ENCODE measurements at regions not wholly inside any gene's neighbourhood (a gene's known extent, or its start where the extent isn't known, plus 50 kb on each side); places are given as distances from the start of the nearest gene placed in this dataset.

DNA sequence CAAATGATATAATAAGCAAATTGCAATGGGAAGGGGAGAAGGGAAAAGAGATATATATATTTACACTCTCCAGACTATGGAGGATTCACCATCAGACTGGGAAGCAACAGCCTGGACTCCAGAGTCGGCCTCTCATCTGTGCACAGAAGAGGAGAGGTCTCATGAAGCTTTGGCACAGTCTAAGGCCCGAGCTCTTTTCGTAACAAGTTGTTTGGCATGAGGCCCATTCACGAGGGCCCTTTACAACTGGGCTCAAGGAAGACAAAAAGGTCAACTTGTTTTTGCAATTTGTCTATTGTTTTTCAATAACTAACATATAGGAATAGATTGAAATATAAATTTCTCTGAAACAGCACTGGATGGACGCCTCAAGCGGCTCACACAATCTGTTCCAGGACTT lies 66.7 kb upstream of the AJAP1 start:
- DNase-seq (ENCODE audit: low read depth, low spot score), result no peak

DNA sequence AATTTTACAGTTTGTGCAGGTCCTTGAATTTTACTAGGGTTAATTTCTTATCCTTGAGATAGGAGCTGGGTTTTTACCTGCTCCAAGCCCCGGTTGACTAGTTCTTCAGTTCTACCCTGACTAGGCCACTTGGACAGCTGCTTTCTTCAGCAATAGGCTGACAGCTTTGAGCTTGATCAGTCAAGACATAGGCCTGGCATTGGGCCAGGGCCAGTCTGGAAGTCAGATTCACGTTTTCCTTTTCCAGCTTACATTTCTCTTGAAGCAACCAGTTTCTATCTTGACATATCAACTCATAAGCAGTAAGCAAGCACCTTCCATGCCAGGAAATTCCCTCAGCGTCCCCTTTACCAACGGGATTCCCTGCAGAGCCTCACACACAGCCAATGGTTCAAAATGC lies 63.7 kb upstream of the AJAP1 start:
- no peak overlapping the region for H3K4me3 ChIP-seq (ENCODE audit: low read length)
- no peak for DNase-seq (ENCODE audit: low read depth, low spot score)

More for the DNA sequence above, 66.7 kb upstream of the AJAP1 start:
- H3K4me3 ChIP-seq (ENCODE audit: low read length), result no peak overlapping the region

DNA sequence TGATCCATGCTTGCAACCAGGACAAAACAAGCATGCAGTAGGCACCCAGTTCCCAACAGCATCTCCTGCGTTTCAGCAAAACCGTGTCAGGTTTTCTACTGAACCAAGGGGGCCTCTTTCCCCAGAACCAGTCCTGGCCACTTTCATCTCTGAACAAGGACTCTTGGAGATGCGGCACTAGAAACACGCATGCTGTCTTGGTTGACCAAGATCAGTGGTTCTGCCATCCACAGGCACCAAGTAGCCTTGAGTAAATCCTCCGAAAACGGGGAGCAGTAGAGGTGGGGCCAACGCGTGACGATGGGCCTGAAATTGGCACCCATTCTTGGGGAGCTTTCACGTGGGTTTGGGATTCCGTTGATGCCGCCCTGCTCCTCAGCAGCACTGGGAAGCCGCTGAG lies 62.5 kb upstream of the AJAP1 start:
- H3K4me3 ChIP-seq (ENCODE audit: low read length), result no peak overlapping the region
- no peak for DNase-seq (ENCODE audit: low read depth, low spot score)

DNA sequence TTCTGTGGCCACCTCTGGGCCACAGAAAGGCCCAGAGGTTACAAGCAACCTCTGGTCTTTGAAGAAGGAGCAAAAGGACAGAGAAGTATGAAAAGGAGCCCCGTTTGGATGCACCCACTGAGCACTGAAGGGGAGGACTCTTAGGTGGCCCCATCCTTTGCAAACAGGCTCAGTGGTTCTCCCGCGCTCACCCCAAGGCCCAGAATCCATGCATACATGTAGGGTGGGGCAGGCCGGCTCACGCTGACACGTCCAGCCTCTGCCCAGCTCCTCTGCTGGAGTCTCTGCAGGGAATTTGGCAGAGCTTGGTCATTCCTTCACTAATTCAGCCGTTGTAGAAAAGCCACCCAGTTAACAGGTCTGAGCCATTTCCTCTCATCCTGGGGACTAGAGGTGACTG lies 61.3 kb upstream of the AJAP1 start:
- H3K4me3 ChIP-seq (ENCODE audit: low read length), result no peak overlapping the region
- no peak for DNase-seq (ENCODE audit: low read depth, low spot score)

DNA sequence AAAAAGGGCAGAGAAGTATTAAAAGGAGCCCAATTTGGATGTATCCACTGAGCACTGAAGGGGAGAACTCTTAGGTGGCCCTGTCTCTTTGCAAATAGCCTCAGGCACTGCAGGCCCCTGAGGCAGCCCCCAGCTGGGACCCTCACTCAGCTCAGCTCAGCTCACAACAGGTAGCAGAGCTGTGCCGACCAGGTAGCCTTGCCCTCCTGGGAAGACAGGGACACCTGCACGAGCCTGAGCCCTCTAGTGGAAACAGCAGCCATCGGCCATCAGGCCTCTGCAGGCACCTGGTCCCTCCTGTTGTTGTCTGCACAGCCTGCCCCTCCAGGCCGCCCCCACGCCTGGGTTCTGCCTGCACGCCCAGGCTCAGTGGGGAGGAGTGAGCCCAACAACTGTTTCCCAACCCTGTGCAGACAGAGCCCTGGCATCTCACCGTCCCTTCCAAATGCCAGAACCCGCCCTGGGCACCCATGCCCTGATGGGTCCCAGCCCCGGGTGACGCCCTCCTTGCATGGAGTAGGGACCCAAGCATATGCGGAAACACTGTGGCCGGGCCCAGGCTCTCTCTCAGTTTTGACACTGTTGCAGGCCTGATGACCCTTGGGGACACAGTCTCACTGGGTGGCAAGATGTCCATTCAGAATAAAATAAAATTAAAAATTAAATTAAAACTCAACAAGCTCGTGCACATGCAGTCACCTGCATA lies 60.0 kb upstream of the AJAP1 start:
- no peak for DNase-seq (ENCODE audit: low read depth, low spot score)
- H3K4me3 ChIP-seq (ENCODE audit: low read length), result no peak overlapping the region

DNA sequence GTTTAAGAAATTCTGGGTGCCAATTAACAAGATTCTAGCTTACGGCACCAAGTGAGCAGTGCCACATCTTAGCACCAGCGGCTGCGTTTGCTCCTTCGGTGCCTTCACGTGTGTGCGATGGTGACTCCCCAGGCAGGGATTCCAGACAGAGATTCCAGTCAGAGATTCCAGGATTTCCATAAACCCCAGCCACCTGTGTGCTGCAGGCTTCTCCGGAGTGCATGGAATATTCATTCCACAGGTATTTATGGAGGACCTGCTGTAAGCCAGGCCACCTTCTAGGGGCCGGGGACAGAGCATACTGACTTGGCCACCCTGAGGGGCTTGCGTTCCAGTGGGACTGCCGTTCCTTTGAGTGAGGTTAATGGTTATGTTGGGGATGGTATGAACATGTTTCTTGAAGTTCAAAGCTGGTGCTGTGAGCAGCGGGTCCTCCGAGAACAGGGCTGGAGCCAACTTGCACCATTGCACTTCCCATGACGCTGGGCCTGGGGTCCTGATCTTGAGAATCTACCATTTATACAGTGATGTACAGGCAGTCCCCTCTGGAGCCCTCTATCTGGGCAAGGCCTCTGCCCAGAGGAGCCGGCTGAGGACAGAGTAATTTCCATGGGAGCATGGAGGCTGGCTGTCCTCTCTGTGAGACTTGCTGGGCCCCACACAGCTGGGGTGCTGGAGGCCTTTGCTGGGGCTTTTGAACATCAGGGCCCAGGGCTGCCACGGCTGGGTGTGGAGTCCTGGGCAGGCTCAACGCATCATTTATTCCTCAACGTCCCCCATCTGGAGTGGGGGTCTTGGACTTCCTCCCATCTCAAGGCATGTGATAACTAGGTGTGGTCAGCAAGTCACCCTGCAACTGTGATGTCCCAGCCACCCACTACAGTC lies 58.8 kb upstream of the AJAP1 start:
- no peak for DNase-seq (ENCODE audit: low read depth, low spot score)
- no peak overlapping the region for H3K4me3 ChIP-seq (ENCODE audit: low read length)

DNA sequence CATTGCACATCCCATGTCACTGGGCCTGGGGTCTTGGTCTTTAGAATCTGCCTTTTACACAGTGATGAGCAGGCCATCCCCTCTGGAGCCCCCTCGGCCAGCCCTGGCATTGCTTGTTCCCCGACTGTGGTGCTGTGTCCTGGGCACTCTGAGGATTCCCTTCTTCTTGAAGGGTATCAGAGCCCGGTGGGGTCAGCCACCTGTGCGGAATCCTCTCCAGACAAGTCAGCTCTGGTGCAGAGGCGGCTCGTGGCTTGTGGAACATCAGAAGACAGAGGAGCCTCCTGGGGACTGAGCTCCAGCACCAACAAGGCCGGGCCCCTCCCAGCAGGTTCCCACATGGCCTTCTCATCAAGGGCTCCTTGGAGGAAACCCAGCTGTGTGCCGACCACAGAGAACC lies 57.9 kb upstream of the AJAP1 start:
- H3K4me3 ChIP-seq (ENCODE audit: low read length), result no peak overlapping the region
- DNase-seq (ENCODE audit: low read depth, low spot score), result no peak

DNA sequence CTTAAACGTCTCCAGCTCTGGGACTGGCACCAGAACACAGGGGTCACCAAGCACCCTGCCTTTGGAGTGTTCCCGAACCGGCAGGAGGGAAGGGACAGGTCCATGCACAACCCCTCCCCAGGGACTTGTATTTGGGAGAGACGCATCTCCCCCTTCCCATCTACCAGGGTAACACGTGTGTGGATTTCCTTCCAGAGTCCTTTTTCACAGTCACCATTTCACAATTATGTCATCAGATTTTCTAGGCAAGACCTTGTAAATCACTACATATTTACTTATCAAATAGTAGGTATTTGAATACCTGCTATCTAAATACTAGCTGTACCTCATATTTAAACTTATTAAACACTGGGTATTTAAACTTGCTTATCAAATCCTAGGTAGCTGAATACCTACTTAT lies 57.4 kb upstream of the AJAP1 start:
- no peak overlapping the region for H3K4me3 ChIP-seq (ENCODE audit: low read length)
- DNase-seq (ENCODE audit: low read depth, low spot score), result no peak

DNA sequence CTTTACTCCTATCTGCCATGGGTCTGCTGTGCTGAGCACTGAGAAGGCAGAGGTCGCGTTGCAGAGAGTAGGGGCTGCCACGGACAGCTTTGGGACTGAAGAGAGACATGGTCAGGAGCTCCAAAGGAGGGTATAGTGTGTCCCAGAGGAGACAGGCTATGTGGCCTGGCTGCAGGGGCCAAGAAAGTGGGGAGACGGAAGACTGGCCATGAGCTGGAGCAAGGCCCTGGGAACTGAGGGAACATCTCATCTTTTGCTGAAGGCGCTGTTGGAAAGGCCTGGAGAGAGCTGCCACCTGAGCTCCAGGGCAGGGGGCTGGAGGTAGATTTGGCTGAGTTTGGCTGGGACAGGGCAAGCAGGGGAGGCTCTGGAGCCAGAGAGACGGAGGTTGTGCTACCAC lies 55.8 kb upstream of the AJAP1 start:
- no peak overlapping the region for H3K4me3 ChIP-seq (ENCODE audit: low read length)
- DNase-seq (ENCODE audit: low read depth, low spot score), result no peak

DNA sequence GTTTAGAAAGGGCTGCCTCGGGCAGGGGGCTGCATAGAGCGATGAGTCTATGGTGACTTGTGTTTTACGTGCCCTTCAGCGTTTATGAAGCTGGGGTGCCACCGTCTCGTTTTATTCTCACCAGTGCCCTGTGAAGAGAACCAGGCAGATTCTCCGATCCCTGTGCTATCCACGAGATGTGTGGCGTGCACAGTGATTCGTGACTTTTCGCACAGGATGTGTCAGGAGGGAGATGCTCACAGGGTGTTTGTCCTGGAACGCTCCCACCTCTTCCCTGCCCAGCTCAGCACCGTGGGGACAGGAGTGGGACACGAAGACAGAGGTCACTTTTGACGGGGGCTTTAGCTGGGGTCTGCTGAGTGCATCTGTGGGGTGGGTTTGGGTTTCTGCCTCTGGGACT lies 54.9 kb upstream of the AJAP1 start:
- DNase-seq (ENCODE audit: low read depth, low spot score), result no peak

DNA sequence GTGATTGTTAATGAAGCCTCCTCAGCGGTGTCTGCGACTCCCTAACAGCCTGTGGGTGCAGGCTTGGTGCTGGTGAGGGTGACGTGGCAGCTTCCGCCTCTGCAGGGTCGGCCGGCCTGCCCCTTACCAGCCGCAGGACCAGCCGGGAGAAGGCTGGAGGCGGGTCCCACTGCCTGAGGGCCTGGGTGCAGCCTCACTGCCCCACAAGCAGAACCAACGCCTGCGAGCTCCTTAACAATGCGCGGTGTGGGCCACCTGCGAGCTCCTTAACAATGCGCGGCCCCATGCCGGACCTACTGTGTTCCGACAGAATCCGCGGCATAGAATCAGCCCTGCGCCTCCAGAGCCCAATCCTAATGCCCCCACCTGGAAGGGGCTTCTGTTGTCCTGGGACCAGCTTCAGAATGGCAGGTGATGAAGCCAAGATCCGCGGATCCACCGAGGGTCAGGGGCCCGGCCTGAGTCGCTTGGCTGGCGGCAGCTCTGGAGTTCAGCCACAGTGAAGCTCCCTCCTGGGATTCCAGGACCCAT lies 54.4 kb upstream of the AJAP1 start:
- no peak overlapping the region for H3K4me3 ChIP-seq (ENCODE audit: low read length)
- no peak for DNase-seq (ENCODE audit: low read depth, low spot score)

More for the DNA sequence above, 54.9 kb upstream of the AJAP1 start:
- no peak overlapping the region for H3K4me3 ChIP-seq (ENCODE audit: low read length)

DNA sequence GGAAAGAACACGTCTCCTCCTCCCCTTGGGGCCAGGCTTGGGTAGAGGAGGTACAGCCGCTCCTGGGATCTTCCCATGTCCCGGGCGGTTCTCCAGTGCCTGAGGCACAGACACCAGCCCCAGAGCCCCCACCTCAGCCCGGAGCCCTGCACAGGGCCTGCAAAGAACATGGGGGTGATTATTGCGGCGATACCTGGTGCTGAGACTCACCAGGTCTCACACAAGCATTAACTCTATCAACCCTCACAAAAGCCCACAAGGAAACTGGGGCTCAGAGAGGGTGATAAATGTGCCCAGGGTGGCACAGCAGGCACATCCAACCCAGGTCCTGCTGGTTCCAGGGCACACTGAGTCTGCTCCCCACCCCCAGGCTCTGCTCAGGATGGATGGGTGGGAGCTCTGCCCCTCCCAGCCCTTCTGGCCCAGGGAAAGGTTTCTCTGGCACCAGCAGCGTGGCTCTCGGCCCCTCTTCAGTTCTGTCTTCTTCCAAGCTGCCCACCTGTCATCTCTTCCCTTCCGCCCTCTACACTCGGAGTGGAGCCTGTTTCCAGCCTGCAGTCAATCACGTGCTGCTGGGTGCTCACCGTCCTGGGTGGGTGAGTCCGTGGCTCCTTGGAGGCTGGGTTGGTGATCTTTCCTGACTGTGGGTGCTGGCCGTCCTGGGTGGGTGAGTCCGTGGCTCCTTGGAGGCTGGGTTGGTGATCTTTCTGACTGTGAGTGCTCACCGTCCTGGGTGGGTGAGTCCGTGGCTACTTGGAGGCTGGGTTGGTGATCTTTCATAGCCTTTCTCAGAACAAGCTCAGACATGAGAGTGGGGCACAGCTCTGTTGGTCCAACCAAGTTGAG lies 53.6 kb upstream of the AJAP1 start:
- DNase-seq (ENCODE audit: low read depth, low spot score), result no peak
- no peak overlapping the region for H3K4me3 ChIP-seq (ENCODE audit: low read length)

DNA sequence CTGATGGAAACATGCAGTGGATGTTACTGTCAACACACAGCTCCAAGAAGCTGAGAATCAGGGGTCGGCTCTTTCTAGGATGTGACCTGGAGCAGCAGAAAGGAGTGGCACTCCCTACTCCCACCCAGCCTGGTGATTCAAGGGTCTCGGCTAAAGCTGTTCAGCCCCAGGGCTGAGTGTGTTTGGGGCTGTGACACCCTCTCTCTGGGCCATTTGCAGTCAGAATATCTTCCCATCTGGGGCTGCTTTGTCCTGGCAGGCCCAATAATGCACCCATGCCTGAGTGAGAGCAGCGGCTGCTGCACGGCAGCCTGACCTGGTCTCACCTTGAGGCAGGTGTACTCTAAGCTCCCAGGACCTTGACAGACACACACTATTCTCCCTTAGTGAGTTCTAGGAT lies 52.5 kb upstream of the AJAP1 start:
- H3K4me3 ChIP-seq (ENCODE audit: low read length), result no peak overlapping the region
- no peak for DNase-seq (ENCODE audit: low read depth, low spot score)

DNA sequence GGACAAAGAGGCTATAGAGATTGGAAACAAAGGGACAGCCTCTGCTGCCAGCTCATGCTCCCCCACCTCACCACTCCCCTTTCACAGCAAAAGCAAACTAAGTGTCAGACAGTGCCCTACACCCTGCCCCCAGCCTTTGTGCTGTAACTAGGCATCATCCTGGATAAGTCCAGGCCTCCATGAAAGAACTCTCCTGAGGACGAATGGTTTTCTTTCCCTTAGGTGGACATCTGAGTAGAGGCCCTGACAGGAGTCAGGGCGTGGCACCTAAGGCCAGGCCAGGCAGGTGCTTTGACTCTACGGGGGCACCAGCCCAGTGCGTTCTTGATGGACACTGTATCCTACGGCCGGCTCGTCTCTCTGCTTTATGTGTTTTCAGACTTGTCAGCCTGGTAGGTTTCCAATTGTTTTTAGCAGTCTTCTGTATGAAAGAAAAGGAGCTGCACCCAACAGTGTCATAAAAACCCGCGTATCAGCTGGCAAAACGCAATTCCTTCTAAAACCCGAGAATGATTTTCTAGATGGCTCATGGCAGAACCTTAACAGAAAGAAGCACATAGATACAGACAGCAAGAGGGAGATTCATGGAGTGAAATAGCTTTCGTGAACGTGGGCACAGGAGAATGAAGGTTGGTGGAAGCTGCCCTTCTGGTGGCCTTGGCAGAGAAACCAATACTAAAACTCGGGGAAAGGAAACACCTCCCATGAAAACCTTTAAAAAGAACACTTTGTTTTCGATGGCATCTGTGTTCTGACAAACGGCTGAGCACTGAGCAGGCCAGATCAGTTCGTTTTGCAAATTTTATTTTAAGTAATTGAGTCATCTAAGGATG lies 51.7 kb upstream of the AJAP1 start:
- H3K4me3 ChIP-seq (ENCODE audit: low read length), result no peak overlapping the region
- DNase-seq (ENCODE audit: low read depth, low spot score), result no peak

DNA sequence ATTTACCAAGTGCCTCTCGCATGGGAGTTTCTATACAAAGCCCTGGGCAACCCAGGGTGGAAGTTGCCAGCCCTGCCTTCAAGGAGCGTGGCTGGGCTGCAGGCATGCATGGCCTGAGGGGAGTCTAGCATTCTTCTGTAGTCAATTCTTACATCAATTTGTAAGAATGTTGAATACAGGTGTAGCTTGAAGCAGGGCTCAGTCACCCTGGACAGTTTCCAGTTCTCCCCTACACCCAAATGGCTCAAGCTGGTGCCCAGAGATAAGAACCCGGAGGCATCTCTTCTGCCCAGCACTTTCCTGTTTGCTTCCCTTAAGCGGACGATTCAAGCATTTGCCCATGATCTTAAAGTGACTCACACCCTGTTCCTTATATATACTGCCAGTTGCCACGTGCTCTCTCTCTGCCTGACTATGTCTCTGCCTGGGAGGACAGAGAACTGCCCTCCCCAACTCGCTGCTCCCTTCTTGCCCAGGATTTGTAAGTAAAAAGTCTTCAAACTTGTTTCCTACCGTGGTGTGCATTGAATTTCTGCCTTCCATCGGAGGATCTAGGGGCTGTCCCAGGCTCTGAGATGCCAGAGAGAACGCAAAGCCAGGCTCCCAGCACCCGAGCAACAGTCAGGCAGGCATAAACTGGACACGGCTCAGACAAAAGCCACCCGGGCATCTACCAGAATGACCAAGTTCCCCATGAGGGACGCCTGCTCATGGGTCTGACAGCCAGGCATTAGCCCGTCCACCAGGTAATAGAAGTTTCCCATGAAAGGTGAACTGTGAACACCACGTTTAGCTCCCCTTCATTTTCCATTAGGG lies 50.9 kb upstream of the AJAP1 start:
- no peak overlapping the region for H3K4me3 ChIP-seq (ENCODE audit: low read length)
- DNase-seq (ENCODE audit: low read depth, low spot score), result no peak
